ENCODE measurements at regions not wholly inside any gene's neighbourhood (a gene's known extent, or its start where the extent isn't known, plus 50 kb on each side); places are given as distances from the start of the nearest gene placed in this dataset.
"Not testable (repeated sequence)": the region's sequence is repeated elsewhere in the genome, so short reads cannot be mapped to it uniquely, and the experiment has no call there.

GRCh38 chr21:27338007-27338406, 371.1 kb upstream of the ADAMTS5 start:
- not testable (repeated sequence) for H3K36me3 Mint-ChIP-seq

GRCh38 chr21:27333096-27333495, 366.2 kb upstream of the ADAMTS5 start:
- H3K4me1 Mint-ChIP-seq, result no peaks in the 10 kb centered on the region
- ATAC-seq (no peak), DNase-seq (no peak)
- no peak overlapping the region for H3K4me3 Mint-ChIP-seq
- H3K27ac Mint-ChIP-seq, result no peak overlapping the region
- no peaks in the 10 kb centered on the region for H3K27me3 Mint-ChIP-seq
- no peaks in the 10 kb centered on the region for H3K36me3 Mint-ChIP-seq
- peaks cover 7% of the 10 kb centered on the region for H3K9me3 Mint-ChIP-seq (ENCODE audit: low read depth)
- CTCF ChIA-PET, result no interaction called here

More at GRCh38 chr21:27338007-27338406, 371.1 kb upstream of the ADAMTS5 start:
- ATAC-seq; H3K27ac Mint-ChIP-seq; H3K27me3 Mint-ChIP-seq; DNase-seq; H3K4me1 Mint-ChIP-seq; H3K9me3 Mint-ChIP-seq (ENCODE audit: low read depth); H3K4me3 Mint-ChIP-seq; CTCF ChIA-PET: not testable (repeated sequence)

- H3K27ac Mint-ChIP-seq, result no peak overlapping the region
- no peaks in the 10 kb centered on the region for H3K27me3 Mint-ChIP-seq
- CTCF ChIA-PET, result no interaction called here
- DNase-seq, result no peak
- H3K4me3 Mint-ChIP-seq, result no peak overlapping the region
- ATAC-seq, result no peak
- peaks cover 4% of the 10 kb centered on the region for H3K9me3 Mint-ChIP-seq (ENCODE audit: low read depth)
- H3K36me3 Mint-ChIP-seq, result no peaks in the 10 kb centered on the region
- H3K4me1 Mint-ChIP-seq, result no peaks in the 10 kb centered on the region
These were observed 362.5 kb upstream of the ADAMTS5 start for GRCh38 chr21:27329255-27329851.

- peaks cover 4% of the 10 kb centered on the region for H3K9me3 Mint-ChIP-seq (ENCODE audit: low read depth)
- H3K4me1 Mint-ChIP-seq, result no peaks in the 10 kb centered on the region
- no peaks in the 10 kb centered on the region for H3K27me3 Mint-ChIP-seq
- CTCF ChIA-PET, result no interaction called here
- no peak overlapping the region for H3K4me3 Mint-ChIP-seq
- no peak for DNase-seq
- no peak overlapping the region for H3K27ac Mint-ChIP-seq
- no peaks in the 10 kb centered on the region for H3K36me3 Mint-ChIP-seq
- ATAC-seq, result no peak
These were observed 359.4 kb upstream of the ADAMTS5 start for GRCh38 chr21:27326301-27326700.

GRCh38 chr21:27323331-27323730, 356.4 kb upstream of the ADAMTS5 start:
- ATAC-seq, result no peak
- H3K4me1 Mint-ChIP-seq, result no peaks in the 10 kb centered on the region
- no peak overlapping the region for H3K4me3 Mint-ChIP-seq
- DNase-seq, result no peak
- peaks cover 1% of the 10 kb centered on the region for H3K9me3 Mint-ChIP-seq (ENCODE audit: low read depth)
- H3K27ac Mint-ChIP-seq, result no peak overlapping the region
- H3K27me3 Mint-ChIP-seq, result no peaks in the 10 kb centered on the region
- CTCF ChIA-PET, result no interaction called here
- no peaks in the 10 kb centered on the region for H3K36me3 Mint-ChIP-seq

GRCh38 chr21:27321791-27322190, 354.9 kb upstream of the ADAMTS5 start:
- Mint-ChIP-seq H3K9me3 (ENCODE audit: low read depth) (peaks cover 3% of the 10 kb centered on the region), H3K27me3 (no peaks in the 10 kb centered on the region), H3K4me3 (no peak overlapping the region), H3K27ac (no peak overlapping the region), H3K4me1 (no peaks in the 10 kb centered on the region), H3K36me3 (no peaks in the 10 kb centered on the region)
- ATAC-seq (no peak), DNase-seq (no peak)
- CTCF ChIA-PET, result no interaction called here

- Mint-ChIP-seq H3K4me3 (no peak overlapping the region), H3K27me3 (no peaks in the 10 kb centered on the region), H3K36me3 (no peaks in the 10 kb centered on the region), H3K9me3 (ENCODE audit: low read depth) (peaks cover 2% of the 10 kb centered on the region), H3K4me1 (no peaks in the 10 kb centered on the region), H3K27ac (no peak overlapping the region)
- CTCF ChIA-PET, result no interaction called here
- no peak for DNase-seq
- no peak for ATAC-seq
These were observed 354.0 kb upstream of the ADAMTS5 start for GRCh38 chr21:27320868-27321267.

GRCh38 chr21:27317601-27318000, 350.7 kb upstream of the ADAMTS5 start:
- DNase-seq; H3K36me3 Mint-ChIP-seq; ATAC-seq; H3K27ac Mint-ChIP-seq; H3K4me3 Mint-ChIP-seq; H3K27me3 Mint-ChIP-seq; H3K9me3 Mint-ChIP-seq (ENCODE audit: low read depth); H3K4me1 Mint-ChIP-seq; CTCF ChIA-PET: not testable (repeated sequence)

- Mint-ChIP-seq H3K27ac (no peak overlapping the region), H3K4me3 (no peak overlapping the region), H3K9me3 (ENCODE audit: low read depth) (peaks cover 8% of the 10 kb centered on the region), H3K36me3 (no peaks in the 10 kb centered on the region), H3K27me3 (no peaks in the 10 kb centered on the region), H3K4me1 (no peaks in the 10 kb centered on the region)
- ATAC-seq, result no peak
- no peak for DNase-seq
- CTCF ChIA-PET, result no interaction called here
These were observed 348.5 kb upstream of the ADAMTS5 start for GRCh38 chr21:27315373-27315772.

GRCh38 chr21:27314131-27314530, 347.2 kb upstream of the ADAMTS5 start:
- Mint-ChIP-seq H3K9me3 (ENCODE audit: low read depth) (peaks cover 8% of the 10 kb centered on the region), H3K4me1 (no peaks in the 10 kb centered on the region), H3K4me3 (no peak overlapping the region), H3K27me3 (no peaks in the 10 kb centered on the region), H3K36me3 (no peaks in the 10 kb centered on the region), H3K27ac (no peak overlapping the region)
- ATAC-seq (no peak), DNase-seq (no peak)
- CTCF ChIA-PET, result no interaction called here

GRCh38 chr21:27306791-27307775, 340.2 kb upstream of the ADAMTS5 start:
- Mint-ChIP-seq H3K4me3 (no peak overlapping the region), H3K27me3 (no peaks in the 10 kb centered on the region)

GRCh38 chr21:27306206-27306605, 339.3 kb upstream of the ADAMTS5 start:
- Mint-ChIP-seq H3K36me3 (no peaks in the 10 kb centered on the region), H3K27me3 (no peaks in the 10 kb centered on the region), H3K9me3 (ENCODE audit: low read depth) (peaks cover 11% of the 10 kb centered on the region), H3K4me3 (no peak overlapping the region), H3K4me1 (no peaks in the 10 kb centered on the region), H3K27ac (no peak overlapping the region)
- ATAC-seq, result no peak
- CTCF ChIA-PET, result no interaction called here
- no peak for DNase-seq

More at GRCh38 chr21:27306791-27307775, 340.2 kb upstream of the ADAMTS5 start:
- CTCF ChIA-PET, result no interaction called here
- Mint-ChIP-seq H3K36me3 (no peaks in the 10 kb centered on the region), H3K4me1 (no peaks in the 10 kb centered on the region), H3K27ac (no peak overlapping the region), H3K9me3 (ENCODE audit: low read depth) (peaks cover 11% of the 10 kb centered on the region)
- DNase-seq (no peak), ATAC-seq (no peak)

GRCh38 chr21:27301220-27301619, 334.3 kb upstream of the ADAMTS5 start:
- H3K9me3 Mint-ChIP-seq (ENCODE audit: low read depth), result peaks cover 17% of the 10 kb centered on the region
- no peaks in the 10 kb centered on the region for H3K4me1 Mint-ChIP-seq
- CTCF ChIA-PET, result no interaction called here
- DNase-seq (no peak), ATAC-seq (no peak)
- no peak overlapping the region for H3K27ac Mint-ChIP-seq
- no peaks in the 10 kb centered on the region for H3K36me3 Mint-ChIP-seq
- H3K27me3 Mint-ChIP-seq, result no peaks in the 10 kb centered on the region
- no peak overlapping the region for H3K4me3 Mint-ChIP-seq

GRCh38 chr21:27300770-27301169, 333.9 kb upstream of the ADAMTS5 start:
- Mint-ChIP-seq H3K9me3 (ENCODE audit: low read depth) (peaks cover 17% of the 10 kb centered on the region), H3K4me1 (no peaks in the 10 kb centered on the region), H3K4me3 (no peak overlapping the region), H3K36me3 (no peaks in the 10 kb centered on the region), H3K27ac (no peak overlapping the region), H3K27me3 (no peaks in the 10 kb centered on the region)
- CTCF ChIA-PET, result no interaction called here
- no peak for DNase-seq
- ATAC-seq, result no peak

All from activated CD8-positive, alpha-beta memory T cell treated with anti-CD3 and anti-CD28 coated beads, Interleukin-2, amount 10 ng/mL, durations not matched to agents 7 days and 5 days (primary cell).